HTR-8/SVneo (cell line): ENCODE measurements at regions not wholly inside any gene's neighbourhood (a gene's known extent, or its start where the extent isn't known, plus 50 kb on each side); places are given as distances from the start of the nearest gene placed in this dataset.
"Not testable (repeated sequence)": the region's sequence is repeated elsewhere in the genome, so short reads cannot be mapped to it uniquely, and the experiment has no call there.

Experiments
- DNase-seq: peaks from one replicate; pipeline ENCODE4 v3.0.0; 2011; ENCODE audit warnings: low spot score, mixed read lengths; ENCODE audit not compliant: insufficient read length
- FAIRE-seq: peaks from 2 replicates; lab custom pipeline; 2011; peaks lifted over from hg19 to GRCh38; lab: Jason Lieb, UNC

DNA sequence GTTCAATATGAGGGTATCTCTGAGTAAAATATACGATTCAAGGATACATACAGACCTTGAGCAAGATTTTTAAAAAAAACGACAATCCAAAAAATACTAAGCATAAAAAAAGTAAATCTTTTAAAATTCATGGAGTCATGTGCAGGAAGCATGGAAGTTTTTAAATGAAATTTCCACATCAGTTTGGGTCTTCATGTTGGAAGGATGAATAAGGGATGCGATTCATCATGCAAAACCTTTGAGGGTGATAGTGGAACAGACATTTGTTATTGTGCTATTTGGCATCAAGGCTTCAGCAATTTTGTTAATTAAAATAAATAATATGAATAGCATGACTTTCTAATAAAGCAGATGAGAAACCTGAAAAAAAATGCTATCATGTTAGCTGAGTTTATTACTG, 815.0 kb upstream of the PCDH10 start:
- DNase-seq (no peak), FAIRE-seq (no peak)

DNA sequence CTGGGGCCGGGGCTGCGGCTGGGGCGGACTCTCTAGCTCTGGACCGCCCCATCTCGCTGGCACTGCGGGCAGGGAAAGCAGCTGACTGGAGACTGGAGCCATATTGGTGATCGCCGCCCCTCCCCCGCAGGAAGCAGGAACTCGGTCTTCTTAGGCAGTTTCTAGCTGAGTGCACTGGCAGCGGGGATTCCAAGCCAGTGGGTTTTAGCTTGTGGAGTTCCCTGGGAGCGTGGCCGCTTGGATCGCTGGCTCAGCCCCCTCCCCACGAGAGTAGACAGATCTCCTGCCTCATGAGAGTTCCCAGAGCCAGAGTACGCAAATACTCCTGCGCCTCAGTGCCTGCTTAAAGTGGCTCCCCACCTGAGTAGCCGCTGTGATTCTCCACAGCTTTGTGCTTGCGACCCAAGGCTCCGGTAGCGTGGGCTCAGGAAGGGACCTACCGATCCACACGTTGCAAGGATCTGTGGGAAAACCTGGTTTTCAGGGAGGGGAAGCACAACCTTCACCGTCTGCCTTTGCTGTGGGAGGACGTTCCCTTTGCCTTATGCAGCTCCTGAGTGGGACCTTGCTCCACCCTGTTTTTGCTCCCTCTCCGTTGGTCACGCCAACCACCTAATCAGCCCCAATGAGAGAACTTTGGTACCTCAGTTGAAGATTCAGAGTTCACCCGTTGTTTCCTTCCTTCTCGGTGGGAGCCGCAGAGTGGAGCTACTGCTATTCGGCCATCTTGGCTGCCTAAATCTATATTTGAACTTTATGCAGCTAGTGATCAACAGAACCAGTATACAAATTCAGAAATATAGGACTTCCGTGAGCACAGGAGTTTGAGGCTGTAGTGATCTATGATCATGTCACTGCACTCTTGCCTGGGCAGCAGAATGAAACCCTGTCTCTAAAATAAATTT, 803.9 kb upstream of the PCDH10 start:
- DNase-seq = no peak
- FAIRE-seq = no peak

DNA sequence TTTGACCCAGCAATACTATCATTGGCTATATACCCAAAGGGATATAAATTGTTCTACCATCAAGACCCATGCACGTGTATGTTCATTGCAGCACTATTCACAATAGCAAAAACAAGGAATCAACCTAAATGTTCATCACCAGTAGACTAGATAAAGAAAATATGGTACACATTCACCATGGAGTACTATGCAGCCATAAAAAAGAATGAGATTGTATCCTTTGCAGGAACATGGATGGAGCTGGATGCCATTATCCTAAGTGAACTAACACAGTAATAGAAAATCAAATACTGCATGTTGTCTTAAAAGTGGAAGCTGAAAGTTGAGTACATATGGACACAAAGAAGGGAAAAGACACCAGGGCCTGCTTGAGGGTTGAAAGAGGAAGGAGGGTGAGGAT, 803.1 kb upstream of the PCDH10 start:
- no peak for DNase-seq
- no peak for FAIRE-seq

DNA sequence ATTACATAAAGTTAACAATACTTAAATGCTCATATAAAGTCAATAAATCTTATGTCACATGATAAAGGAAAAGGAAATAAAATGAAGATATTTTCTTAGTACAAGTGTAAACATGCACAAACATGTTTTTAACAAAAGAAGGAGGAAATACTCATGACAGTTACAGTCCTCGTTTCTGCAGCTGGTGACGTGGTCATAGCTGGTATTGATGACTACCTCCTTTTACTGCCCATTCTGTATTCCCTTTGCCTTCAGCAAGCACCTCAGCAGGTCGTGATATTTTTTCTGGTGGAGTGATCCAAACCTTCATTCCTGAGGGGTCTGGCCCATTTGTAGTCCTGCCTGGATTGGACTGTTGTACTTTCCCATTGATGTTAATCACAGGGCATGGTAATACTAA, 797.5 kb upstream of the PCDH10 start:
- FAIRE-seq, DNase-seq: not testable (repeated sequence)

DNA sequence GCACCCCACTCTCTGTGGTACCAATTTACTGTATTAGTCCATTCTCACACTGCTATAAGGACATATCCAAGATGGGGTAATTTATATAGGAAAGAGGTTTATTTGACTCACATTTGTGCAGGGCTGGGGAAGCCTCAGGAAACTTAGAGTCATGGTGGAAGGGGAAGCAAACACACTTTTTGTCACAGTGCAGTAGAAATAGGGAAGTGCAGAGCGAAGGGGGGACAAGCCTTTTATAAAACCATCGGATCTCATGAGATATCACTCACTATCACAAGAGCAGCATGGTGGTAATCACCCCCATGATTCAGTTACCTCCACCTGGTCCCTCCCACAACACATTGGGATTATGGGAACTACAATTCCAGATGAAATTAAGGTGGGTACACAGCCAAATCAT, 766.9 kb upstream of the PCDH10 start:
- DNase-seq (no peak), FAIRE-seq (no peak)

DNA sequence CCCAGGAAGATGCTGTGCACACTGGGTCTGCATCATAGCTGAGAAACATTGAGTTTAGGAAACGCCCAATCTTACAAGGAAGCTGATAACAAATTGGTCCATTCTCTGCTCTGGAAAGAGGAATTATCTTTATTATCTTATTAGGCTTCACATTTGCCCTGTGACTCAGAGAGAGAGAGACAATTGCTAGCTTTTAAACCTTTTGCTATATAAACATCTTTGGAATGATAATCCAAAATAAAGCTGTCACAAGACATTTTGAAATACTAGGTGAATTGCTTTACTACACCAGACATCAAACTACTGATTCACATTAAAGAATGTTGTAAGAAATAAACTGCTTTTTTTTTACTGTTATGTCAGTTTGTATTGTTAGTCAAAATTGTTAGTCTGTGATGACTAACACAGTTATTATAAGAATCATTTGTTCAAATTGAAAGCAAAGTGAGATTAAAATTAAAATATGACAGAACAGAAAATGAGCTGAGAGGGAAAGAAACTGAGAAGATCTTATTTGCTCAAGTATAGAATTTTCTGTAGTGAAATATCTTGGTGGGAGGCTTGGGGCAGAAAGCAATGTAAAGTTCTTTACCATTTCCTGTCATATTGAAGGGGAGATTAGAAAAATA, 765.4 kb upstream of the PCDH10 start:
- FAIRE-seq = no peak
- DNase-seq = no peak

DNA sequence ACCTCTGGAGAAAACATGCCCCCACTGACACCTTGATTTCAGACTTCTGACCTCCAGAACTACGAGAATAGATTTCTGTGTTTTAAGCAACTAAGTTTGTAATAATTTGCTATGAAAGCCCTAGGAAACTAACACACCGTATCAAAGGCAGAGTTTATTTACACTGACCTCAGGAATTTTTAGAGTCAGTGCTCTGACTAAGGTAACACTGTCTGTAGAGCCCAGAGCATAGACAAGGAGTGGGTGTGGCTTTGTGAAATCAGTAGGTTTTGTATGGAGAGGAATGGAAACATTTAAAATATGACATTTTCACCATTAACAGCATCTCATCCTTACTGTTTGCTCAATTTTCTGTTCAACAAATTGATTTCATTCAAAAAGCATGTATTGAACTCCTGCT, 764.4 kb upstream of the PCDH10 start:
- FAIRE-seq = no peak
- no peak for DNase-seq

DNA sequence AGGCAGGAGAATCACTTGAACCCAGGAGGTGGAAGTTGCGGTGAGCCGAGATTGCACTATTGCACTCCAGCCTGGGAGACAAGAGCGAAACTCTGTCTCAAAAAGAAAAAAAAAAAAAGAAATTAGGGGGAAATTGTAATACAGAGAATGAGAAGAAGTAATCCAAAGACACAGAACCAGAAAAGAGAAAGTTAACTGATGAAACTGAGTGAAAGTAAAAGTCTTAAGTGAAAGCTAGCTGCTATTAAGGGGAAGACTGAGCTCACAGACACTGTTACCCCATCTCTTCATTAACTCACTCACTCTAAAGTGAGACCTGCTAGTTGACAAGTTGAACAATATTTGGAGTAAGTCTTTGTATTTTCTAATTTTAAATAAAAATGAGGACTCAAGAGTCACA, 763.0 kb upstream of the PCDH10 start:
- DNase-seq (no peak), FAIRE-seq (no peak)

DNA sequence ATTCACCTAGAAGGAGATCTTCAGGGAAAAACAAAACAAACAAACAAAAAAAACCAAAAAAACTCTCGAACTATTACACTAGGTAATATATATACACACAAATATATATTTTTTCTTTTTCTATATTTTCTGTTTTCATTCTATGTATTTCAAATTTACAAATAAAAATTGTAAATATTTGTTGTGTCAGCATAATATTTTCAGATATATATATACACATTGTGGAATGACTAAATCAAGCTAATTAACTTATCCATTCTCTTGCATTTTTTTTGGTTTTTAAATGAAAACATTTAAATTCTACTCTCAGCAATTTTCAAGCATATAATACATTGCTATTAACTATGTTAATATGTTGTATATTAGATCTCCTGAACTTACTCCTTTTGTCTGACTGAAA, 762.0 kb upstream of the PCDH10 start:
- DNase-seq = no peak
- no peak for FAIRE-seq

DNA sequence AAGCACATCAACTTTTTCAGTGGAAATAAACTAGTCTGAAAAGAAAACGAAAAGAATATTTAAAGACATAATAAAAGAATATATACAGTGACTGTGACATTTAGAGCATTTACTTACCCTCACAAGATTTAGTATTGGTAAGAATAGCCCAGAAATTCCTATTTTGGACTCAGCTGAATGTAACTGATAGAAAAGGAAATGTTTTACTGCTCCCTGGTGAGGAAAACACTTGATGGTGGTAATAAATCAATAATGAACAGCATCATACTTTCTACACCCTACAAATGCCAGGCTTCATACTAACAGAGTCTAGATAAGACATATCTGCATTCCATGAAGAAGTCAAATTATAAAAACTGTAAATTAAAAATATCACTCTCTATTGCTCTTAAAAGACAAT, 753.5 kb upstream of the PCDH10 start:
- DNase-seq = no peak
- FAIRE-seq = no peak

DNA sequence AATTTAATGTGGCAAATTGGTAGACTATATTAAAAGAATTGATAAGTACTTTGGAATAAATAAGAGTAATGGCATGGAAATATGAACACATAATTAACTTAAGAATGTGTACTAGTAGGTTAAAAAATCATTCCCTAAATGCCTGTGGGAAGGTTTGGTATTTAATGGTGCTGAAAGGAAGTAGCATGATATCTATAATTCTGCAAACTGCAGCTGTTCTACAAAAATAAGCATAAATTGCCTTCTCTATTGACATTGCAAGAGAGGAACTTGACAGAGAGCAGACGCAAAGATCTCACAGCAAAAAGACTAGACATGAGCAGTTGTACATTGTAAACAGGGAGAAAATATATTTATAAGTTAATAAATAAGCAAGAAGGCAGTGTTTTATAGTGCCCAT, 752.5 kb upstream of the PCDH10 start:
- no peak for DNase-seq
- no peak for FAIRE-seq

DNA sequence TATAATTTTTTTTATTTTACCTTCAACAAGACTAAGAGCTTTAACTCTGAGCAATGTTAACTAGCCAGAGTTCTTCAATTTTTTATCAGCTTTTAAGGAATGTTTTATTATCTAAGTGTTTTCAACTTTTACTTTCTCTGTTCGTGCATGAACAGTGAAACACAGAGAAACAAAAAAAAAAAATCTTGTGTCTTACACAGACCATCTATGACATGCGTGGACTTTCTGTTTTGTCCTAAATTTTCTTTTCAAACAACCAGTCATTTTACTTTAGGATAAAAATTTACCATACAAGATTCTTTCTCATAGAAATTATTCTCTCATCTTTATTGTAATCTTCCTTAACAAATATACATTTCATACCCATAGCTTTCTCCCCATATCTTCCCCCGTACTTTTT, 731.9 kb upstream of the PCDH10 start:
- FAIRE-seq = no peak

DNA sequence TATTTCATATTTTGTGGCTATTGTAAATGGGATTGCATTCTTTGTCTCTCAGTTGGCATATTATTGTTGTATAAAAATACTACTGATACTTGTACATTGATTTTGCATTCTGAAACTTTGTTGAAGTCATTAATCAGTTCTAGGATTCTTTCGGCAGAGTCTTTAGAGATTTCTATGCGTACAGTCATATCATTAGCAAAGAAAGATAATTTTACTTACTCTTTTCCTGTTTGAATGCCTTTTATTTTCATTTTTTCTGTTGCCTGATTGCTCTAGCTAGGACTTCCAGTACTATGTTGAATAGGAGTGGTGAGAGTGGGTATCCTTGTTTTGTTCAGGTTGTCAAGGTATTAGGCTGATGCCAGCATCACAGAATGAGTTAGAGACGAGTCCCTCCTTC, 722.0 kb upstream of the PCDH10 start:
- DNase-seq (no peak), FAIRE-seq (no peak)

More for the DNA sequence above, 731.9 kb upstream of the PCDH10 start:
- DNase-seq = no peak

DNA sequence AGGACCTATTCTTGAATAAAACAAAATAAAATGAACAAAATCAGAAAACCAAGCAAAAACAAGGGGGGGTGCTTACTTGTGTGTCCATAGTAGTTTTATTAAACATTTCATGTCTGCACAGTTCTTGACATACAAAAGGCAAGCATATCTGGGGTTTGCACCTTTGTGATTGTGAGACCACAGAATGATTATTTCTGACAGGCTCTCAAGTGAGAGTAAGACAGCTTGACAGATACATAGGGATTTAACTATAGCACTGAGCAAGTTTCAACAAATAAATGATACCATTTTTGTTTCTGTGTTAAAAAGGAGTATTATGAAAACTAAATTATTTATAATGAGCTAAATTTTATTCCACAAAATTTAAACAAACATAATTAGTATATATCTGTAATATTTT, 712.0 kb upstream of the PCDH10 start:
- FAIRE-seq = no peak

DNA sequence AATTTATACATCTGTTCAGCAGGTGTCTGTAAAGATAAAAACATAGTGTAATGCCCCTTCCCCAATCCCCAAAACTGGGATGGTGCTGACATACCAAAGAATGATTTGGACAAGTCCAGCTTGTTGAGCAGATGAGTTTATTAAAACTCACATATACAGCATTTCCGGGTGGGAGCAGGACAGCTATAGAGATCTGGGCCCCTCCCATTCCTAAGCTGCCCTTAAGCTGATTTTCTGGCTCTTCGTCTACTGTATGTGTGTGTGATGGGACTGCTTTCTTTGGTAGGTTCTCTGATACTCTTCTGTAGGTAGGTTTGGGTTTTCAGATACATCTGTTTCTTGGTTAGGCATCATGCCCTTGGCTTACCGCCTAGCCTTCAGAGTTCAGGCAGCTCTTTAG, 703.7 kb upstream of the PCDH10 start:
- no peak for FAIRE-seq

More for the DNA sequence above, 712.0 kb upstream of the PCDH10 start:
- no peak for DNase-seq

DNA sequence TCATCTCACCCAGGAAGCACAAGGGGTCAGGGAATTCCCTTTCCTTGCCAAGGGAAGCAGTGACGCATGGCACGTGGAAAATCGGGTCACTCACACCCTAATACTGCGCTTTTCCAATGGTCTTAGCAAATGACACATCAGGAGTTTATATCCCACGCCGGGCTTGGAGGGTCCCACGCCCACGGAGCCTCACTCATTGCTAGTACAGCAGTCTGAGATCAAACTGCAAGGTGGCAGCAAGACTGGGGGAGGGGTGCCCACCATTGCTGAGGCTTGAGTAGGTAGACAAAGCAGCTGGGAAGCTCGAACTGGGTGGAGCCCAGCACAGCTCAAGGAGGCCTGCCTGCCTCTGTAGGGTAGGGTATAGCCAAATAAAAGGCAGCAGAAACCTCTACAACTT, 691.1 kb upstream of the PCDH10 start:
- FAIRE-seq, DNase-seq: not testable (repeated sequence)

More for the DNA sequence above, 703.7 kb upstream of the PCDH10 start:
- DNase-seq = no peak

DNA sequence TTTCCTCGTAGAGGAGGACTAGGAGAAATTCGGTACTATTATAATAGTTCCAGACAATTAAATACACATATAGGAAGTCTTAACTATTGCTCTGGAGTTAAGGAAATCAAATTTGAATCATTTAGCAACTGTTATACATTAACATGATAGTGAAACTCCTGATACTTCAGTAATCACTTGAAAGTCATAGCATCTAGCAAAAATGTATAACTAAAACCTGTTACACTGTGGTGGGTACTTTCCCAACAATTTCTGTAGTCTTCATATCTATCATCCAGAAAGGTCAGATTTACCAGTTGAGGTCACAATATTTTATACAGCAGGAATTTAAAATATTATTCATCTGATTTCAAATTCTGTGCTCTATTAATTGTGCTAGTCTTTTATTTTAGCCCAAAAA, 669.6 kb upstream of the PCDH10 start:
- FAIRE-seq = no peak

DNA sequence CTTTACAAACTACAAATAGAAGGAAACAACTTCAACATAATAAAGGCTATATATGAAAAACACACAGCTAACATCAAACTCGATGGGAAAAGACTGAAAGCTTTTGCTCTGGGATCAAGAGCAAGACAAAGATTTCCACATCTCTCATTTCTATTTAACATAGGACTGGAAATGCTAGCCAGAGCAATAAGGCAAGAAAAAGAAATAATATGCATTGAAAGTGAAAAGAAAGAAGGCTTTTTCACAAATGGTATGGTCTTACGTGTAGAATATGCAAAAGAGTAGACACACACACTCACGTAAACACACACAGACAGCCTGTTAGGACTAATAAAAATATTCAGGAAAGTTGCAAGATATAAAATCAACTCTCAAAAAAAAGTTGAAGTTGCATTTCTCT, 660.5 kb upstream of the PCDH10 start:
- no peak for FAIRE-seq

More for the DNA sequence above, 669.6 kb upstream of the PCDH10 start:
- no peak for DNase-seq

DNA sequence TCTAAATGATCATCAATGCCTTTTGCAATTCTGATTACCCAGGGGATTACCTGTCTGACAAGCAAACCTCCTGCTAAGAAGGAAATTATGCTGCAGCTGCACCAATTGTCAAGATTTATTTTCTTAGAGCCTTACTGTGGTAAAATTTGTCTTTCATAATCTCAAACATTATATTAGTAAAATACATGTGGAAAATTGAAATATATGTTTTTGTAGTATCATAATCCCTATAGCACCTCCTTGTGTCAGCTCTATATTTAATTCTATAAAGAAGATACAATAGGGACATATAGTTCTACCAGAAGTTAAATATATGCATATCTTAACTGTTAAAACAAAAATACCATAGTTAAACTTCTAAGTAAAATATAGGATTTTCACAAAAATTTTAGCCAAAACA, 655.6 kb upstream of the PCDH10 start:
- FAIRE-seq (no peak), DNase-seq (no peak)

More for the DNA sequence above, 660.5 kb upstream of the PCDH10 start:
- DNase-seq = no peak

DNA sequence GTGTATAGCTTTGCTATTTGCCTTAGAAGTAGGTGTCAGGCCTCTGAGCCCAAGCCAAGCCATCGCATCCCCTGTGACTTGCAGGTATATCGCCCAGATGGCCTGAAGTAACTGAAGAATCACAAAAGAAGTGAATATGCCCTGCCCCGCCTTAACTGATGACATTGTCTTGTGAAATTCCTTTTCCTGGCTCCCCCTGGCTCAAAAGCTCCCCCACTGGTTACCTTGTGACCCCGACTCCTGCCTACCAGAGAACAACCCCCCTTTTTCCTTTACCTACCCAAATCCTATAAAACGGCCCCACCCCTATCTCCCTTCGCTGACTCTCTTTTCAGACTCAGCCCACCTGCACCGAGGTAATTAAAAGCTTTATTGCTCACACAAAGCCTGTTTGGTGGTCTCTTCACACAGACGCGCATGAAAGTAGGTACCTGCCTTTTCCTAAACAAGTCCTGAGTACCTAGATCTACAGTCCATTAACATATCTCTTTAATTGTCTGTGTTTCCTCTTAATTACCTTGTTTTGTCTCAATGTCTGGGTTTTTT, 653.8 kb upstream of the PCDH10 start:
- FAIRE-seq, DNase-seq: not testable (repeated sequence)

DNA sequence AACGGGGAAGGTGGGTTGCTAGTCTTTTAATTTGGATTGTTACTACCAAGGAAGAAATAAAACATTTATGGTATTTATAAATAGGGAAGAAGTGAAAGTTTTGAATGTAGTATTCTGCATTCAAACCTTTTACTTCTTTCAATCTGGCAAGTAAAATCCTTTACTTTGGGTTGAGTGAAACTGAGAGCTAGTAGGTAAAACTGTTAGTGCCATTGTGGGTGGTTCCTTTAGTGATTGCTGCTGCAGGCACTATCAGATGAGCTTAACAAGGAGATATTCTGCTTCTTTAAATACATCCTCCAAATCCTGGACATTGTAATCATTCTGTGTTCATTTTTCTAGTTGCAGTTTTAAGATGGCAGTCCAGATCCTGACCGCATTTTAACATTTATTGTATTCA, 650.9 kb upstream of the PCDH10 start:
- DNase-seq (no peak), FAIRE-seq (no peak)
